Activated T-cell treated with anti-CD3 and anti-CD28 coated beads, Interleukin-2, amount 50 U/mL, for 72 hours (primary cell): ENCODE measurements at regions not wholly inside any gene's neighbourhood (a gene's known extent, or its start where the extent isn't known, plus 50 kb on each side); places are given as distances from the start of the nearest gene placed in this dataset.

Experiments used
- ATAC-seq, 2 donors: fragments of 150-1000 bp; cut with Tn5 transposase; replicated peaks in 1 of 2; 2 replicates each; pipeline ENCODE4 v1.10.0; 2021; ENCODE audit warnings: moderate library complexity in 2 of 2, mild to moderate bottlenecking in 1 of 2
- DNase-seq, 2 donors: peaks; one replicate each; pipeline ENCODE4 v3.0.0; 2021 to 2022; ENCODE audit warnings: mixed read lengths in 1 of 2
- H3K27ac Mint-ChIP-seq: one replicate; pipeline ENCODE4 v1.8.0; 2022; ENCODE audit warnings: mild to moderate bottlenecking, moderate library complexity, mixed read lengths
- H3K27me3 Mint-ChIP-seq: one replicate; pipeline ENCODE4 v1.8.0; 2022; ENCODE audit warnings: low read depth, mixed read lengths
- H3K36me3 Mint-ChIP-seq, 2 donors: one replicate each; pipeline ENCODE4 v1.8.0; 2022; ENCODE audit warnings: mixed read lengths in 2 of 2, mild to moderate bottlenecking in 1 of 2; ENCODE audit not compliant: insufficient read depth in 2 of 2
- H3K4me1 Mint-ChIP-seq: one replicate; pipeline ENCODE4 v1.8.0; 2022; ENCODE audit warnings: low read depth, mixed read lengths
- H3K4me3 Mint-ChIP-seq, 2 donors: one replicate each; pipeline ENCODE4 v1.8.0; 2022; ENCODE audit warnings: mild to moderate bottlenecking in 2 of 2, mixed read lengths in 2 of 2, moderate library complexity in 2 of 2
- H3K9me3 Mint-ChIP-seq, 2 donors: one replicate each; pipeline ENCODE4 v1.8.0; 2022; ENCODE audit warnings: mixed read lengths in 2 of 2

DNA sequence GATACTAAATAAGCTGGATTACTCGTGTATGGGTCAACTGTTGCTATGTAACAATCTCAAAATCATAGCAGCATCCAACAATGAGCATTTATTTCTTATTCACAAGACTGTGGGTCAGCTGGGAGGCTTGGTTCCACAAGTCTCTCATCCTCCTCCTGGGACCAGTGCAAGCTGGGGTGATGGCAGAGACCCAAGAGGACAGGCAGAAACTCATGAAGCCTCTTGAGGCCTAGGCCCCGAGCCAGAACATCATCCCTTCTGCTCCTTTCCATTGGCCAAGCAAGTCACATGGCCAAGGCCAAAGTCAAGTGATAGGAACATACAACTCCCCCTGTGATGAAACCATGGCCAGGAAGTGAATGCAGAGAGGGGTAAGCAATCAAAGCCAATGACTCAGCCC is 422.1 kb downstream of the BCOR start:
- Mint-ChIP-seq H3K4me1 (no peaks in the 10 kb centered on the region), H3K4me3 (no peak overlapping the region), H3K27me3 (peaks cover 27% of the 10 kb centered on the region), H3K36me3 (no peaks in the 10 kb centered on the region), H3K27ac (no peak overlapping the region), H3K9me3 (peaks cover 0 to 3% of the 10 kb centered on the region in 2 donors)
- no peak for DNase-seq
- no peak for ATAC-seq

DNA sequence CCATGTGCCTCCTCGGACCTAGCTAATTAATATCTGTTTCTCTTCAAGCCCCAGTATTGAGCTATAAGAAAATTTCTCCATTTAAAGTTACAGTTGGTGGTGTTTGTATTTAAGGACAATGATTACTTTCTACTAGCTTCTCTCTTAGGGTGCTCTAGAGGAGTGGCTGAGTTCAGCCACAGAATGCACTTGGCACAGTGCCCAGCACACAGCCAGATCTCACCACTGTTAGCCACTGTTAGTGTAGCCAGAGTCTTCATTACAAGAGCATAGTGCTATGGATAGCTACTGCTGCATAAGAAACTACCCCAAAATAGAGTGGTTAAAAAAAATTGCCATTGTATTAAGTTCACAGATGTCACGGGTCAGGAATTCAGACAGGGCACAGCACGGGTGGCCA is 421.3 kb downstream of the BCOR start:
- ATAC-seq (no peak), DNase-seq (no peak)
- Mint-ChIP-seq H3K27me3 (peaks cover 22% of the 10 kb centered on the region), H3K4me3 (no peak overlapping the region), H3K9me3 (peaks cover 0 to 3% of the 10 kb centered on the region in 2 donors), H3K27ac (no peak overlapping the region), H3K4me1 (no peaks in the 10 kb centered on the region), H3K36me3 (no peaks in the 10 kb centered on the region)

DNA sequence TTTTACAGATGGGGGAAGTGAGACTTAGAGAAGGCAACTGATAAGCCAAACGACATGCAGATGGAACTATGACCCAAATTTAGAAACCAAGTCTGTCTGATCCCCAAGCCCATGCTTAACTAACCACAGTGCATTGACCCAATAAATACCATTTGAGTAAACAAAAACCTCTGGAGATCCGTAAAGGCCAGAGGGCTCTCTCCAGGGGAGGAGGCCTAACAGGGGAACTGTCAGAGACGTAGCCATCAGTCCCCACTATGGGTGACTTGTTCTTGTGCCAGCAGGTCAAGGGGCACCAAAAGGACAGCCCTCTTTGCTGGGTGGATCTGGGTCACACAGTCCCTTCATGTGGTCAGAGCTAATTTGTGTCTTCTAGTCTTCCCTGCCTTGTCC is 420.2 kb downstream of the BCOR start:
- Mint-ChIP-seq H3K4me3 (no peak overlapping the region), H3K36me3 (no peaks in the 10 kb centered on the region), H3K9me3 (peaks cover 0 to 1% of the 10 kb centered on the region in 2 donors), H3K27me3 (peaks cover 12% of the 10 kb centered on the region), H3K27ac (no peak overlapping the region), H3K4me1 (no peaks in the 10 kb centered on the region)
- ATAC-seq (no peak), DNase-seq (no peak)

DNA sequence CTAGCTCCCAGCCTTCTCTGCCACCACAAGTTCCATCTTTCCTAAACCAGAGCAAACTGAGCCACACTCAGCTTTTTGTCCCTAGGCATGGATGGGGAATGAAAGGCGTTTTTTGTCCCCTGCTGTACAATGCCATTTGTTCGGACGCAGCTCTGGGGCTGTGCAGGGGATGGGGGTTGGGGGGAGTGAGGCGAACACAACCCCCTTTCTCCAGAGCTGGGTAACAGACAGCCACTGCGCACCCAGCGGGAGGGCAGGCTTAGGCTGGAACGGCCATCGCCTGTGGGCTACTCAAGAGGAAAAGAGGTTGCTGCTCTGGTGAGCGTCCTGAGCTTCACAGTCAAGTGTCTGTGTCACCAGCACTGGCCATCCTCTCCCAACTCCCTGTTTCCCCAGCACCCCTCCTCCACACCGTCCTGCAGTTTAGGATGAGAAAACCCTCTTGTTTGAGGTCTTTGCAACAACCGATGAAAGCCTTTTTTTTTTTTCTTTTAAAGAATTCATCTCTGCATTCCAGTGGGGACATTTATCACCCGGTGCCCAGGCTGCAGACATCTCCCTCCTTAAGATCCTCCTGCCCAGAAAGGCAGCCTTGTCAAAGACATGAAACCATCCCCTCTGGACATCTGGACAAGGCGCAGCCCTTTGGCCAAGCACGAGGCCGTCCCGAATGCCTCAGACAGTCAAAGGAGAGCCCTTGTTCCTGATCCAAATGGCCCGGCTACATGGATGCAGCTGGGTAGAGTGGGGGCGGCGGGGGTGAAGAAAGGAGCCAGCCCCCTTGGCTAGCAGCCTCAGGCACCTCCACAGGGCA is 419.6 kb downstream of the BCOR start:
- H3K27me3 Mint-ChIP-seq: peaks cover 13% of the 10 kb centered on the region
- H3K4me3 Mint-ChIP-seq: no peak overlapping the region
- DNase-seq (no peak), ATAC-seq (no peak)
- H3K4me1 Mint-ChIP-seq: no peaks in the 10 kb centered on the region
- H3K9me3 Mint-ChIP-seq: no peaks in the 10 kb centered on the region
- no peak overlapping the region for H3K27ac Mint-ChIP-seq
- H3K36me3 Mint-ChIP-seq: no peaks in the 10 kb centered on the region

DNA sequence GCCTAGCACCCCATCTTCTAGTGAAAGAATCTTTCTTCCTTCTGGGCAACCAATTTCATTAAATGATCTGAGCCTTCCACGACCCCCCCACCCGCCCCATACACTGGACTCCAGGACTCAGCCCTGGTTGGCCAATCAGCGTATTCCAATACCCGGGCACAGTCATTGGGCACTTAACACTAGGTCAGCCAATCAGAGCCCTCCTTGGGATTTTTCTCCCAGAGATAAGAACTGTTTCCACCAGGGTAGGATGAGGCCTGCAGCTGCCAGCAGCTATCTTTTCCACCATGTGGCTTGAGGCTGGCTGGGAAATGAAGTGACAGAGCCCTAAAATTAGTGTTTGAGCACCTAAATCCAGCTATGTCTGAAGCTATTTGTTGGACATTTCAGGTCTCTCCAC is 418.8 kb downstream of the BCOR start:
- Mint-ChIP-seq H3K36me3 (no peaks in the 10 kb centered on the region), H3K4me1 (no peaks in the 10 kb centered on the region), H3K27me3 (peaks cover 11% of the 10 kb centered on the region), H3K9me3 (no peaks in the 10 kb centered on the region), H3K27ac (no peak overlapping the region), H3K4me3 (no peak overlapping the region)
- ATAC-seq (no peak), DNase-seq (no peak)

DNA sequence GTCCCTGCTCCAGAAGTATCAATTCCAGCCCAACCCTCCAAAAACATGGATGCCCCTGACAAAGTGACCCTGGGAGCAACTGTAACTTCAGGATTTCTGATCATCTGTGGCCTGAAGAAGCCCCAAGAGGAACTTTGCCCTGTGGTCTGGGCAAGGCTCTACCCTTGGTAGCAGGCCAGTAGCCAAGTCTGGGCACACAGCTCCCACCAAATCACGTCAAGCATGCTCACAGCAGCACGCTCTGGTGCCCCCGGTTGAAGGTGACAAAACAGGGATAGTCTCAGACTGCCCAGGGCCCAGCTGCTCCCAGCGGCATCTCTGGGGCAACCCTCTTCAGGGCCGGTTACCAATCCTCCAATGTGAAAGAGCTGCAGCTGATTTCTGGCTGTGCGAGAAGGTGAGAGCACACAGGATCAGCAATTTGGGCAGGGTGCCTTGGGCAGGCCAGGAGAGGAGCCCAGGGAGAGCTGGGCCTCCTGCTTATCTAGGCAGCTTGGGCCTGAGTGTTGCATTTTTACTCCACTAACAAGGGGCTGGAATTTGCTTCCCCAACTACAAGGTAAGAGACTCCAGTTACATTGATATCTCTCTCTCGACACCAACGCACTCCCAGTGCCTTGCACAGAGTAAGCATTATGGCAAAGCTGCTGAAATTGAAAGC is 418.1 kb downstream of the BCOR start:
- no peak overlapping the region for H3K4me3 Mint-ChIP-seq
- no peak overlapping the region for H3K27ac Mint-ChIP-seq
- no peaks in the 10 kb centered on the region for H3K9me3 Mint-ChIP-seq
- ATAC-seq (no peak), DNase-seq (no peak)
- H3K4me1 Mint-ChIP-seq: no peaks in the 10 kb centered on the region
- peaks cover 10% of the 10 kb centered on the region for H3K27me3 Mint-ChIP-seq
- H3K36me3 Mint-ChIP-seq: no peaks in the 10 kb centered on the region

GRCh38 chrX:39681885-39682284 is 415.9 kb downstream of the BCOR start:
- no peak overlapping the region for H3K27ac Mint-ChIP-seq
- H3K36me3 Mint-ChIP-seq: no peaks in the 10 kb centered on the region
- ATAC-seq (no peak), DNase-seq (no peak)
- H3K9me3 Mint-ChIP-seq: no peaks in the 10 kb centered on the region
- no peaks in the 10 kb centered on the region for H3K4me1 Mint-ChIP-seq
- H3K4me3 Mint-ChIP-seq: no peak overlapping the region
- peaks cover 32% of the 10 kb centered on the region for H3K27me3 Mint-ChIP-seq

DNA sequence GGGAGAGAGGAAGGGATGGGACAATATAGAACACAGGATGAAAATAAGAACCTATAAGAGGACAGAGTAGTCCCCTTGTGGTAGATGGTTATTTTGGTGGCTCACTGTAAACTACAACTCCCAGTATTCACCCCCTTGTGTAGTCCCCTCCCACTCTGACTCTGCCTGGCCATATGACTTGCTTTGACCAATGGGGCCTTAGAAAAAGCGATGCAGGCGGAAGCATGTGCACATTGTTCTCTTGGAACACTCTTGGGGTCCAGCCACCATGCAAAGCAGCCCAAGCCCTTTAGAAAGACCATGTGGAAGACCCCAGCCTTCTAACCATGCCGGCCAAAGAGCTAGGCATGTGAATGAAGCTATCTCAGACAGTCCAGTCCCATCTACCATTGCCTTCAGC is 415.0 kb downstream of the BCOR start:
- no peak for DNase-seq
- H3K9me3 Mint-ChIP-seq: no peaks in the 10 kb centered on the region
- ATAC-seq: no peak
- no peak overlapping the region for H3K27ac Mint-ChIP-seq
- no peaks in the 10 kb centered on the region for H3K4me1 Mint-ChIP-seq
- H3K36me3 Mint-ChIP-seq: no peaks in the 10 kb centered on the region
- H3K27me3 Mint-ChIP-seq: peaks cover 33% of the 10 kb centered on the region
- no peak overlapping the region for H3K4me3 Mint-ChIP-seq

DNA sequence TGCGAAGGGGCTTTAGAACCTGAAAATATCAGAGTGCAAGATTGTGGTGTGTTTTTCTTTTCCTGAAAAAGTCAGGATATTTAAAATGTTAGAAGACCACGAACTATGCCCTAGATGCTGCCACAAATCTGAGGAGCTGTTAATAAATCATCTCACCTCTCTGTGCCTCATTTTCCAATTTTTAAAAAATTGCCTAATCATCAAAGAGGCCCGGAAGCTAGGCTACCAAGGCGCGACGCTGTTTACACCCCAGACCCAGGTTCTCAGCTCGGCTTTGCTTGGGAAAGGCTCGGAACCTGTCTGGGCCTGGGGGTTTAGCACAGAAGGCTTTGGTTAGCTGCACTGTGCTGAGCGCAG is 409.6 kb downstream of the BCOR start:
- H3K27me3 Mint-ChIP-seq: peaks cover 59% of the 10 kb centered on the region
- DNase-seq (no peak), ATAC-seq (no peak)
- H3K4me1 Mint-ChIP-seq: no peaks in the 10 kb centered on the region
- H3K36me3 Mint-ChIP-seq: no peaks in the 10 kb centered on the region
- no peak overlapping the region for H3K27ac Mint-ChIP-seq
- H3K4me3 Mint-ChIP-seq: peak overlapping the region; percentile 32 to 54
- H3K9me3 Mint-ChIP-seq: no peaks in the 10 kb centered on the region

DNA sequence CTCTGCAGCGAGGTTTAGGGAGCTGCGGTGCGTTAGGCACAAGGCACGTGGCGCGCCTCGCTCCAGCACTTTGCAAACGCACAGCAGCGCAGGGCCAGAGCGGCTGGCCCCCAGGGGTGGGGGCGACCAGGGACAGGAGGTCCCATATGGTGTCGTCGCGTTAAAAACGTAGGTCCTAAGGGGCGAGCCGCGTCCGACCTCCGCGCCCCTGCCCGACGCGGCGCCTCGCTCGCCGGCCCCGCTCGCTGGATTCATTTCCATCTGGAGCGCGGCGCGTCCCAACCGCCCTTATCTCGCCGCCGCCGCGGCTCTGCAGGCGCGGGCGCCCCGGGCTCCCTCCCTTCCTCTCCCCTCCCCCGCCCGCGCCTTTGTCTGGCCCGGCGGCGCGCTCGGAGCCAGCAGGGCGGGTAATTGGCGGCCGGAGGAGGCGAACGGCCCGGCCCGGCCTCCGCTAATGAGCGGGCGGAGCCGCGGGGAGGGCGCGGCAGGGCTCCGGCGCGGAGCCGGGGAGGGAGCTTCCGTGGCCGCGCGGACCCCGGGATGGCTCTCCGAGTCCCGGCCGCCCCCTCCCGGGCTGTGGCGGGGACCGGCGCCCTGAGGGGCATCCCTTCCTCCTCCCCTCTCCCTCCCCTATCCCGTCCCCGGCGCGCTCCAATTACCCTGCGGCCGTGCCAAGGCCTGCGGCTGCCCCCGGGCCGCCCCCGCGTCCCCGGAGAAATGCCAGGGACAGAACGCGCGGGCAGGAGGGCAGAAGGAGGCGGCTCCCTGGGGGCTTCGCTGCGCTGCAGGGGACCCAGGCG is 409.0 kb downstream of the BCOR start:
- ATAC-seq (peak; percentile 58 to 69), DNase-seq (peak; percentile 14 to 27)
- Mint-ChIP-seq H3K9me3 (no peaks in the 10 kb centered on the region), H3K27ac (no peak overlapping the region), H3K4me1 (no peaks in the 10 kb centered on the region), H3K27me3 (peaks cover 59% of the 10 kb centered on the region), H3K36me3 (no peaks in the 10 kb centered on the region), H3K4me3 (peak overlapping the region in 1 of 2 donors; percentile 54)

DNA sequence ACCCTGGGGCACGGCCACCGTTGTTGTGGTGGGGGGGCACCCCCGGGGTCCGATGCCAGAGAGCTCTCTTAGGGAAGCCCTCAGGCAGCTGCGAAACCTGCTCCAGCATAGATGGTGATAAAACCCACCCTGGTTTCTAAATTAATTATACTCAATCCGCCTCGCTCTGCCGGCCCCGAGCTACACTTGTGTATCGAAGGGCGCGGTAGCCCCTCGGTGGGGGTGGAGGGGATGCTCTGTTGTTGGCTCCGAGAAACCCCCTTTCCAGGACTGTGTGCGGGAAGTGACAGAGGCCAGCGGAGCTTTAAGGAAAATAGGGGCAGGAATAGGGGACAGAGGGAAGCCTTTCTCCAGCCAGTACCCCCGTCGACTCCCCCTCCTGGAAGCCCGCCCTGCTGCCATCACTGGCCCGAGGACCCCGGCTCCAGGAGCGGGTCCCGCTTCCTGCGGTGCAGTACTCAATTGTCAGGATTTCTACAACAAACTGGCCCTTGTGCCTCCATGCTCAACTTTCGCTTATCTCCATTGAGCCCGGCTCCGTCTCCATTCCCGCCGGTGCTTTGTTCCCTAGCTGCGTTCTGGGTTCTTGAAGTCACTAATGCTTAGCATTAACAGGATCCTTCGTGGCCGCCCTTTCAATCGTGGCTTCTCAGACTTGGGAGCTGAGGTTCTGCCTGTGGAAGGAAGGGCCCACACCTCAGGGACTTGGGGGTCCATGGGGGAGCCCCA is 408.2 kb downstream of the BCOR start:
- no peak for DNase-seq
- no peaks in the 10 kb centered on the region for H3K36me3 Mint-ChIP-seq
- H3K4me1 Mint-ChIP-seq: no peaks in the 10 kb centered on the region
- no peaks in the 10 kb centered on the region for H3K9me3 Mint-ChIP-seq
- H3K4me3 Mint-ChIP-seq: no peak overlapping the region
- no peak overlapping the region for H3K27ac Mint-ChIP-seq
- peak in 1 of 2 donors; percentile 18 for ATAC-seq
- peaks cover 66% of the 10 kb centered on the region for H3K27me3 Mint-ChIP-seq

DNA sequence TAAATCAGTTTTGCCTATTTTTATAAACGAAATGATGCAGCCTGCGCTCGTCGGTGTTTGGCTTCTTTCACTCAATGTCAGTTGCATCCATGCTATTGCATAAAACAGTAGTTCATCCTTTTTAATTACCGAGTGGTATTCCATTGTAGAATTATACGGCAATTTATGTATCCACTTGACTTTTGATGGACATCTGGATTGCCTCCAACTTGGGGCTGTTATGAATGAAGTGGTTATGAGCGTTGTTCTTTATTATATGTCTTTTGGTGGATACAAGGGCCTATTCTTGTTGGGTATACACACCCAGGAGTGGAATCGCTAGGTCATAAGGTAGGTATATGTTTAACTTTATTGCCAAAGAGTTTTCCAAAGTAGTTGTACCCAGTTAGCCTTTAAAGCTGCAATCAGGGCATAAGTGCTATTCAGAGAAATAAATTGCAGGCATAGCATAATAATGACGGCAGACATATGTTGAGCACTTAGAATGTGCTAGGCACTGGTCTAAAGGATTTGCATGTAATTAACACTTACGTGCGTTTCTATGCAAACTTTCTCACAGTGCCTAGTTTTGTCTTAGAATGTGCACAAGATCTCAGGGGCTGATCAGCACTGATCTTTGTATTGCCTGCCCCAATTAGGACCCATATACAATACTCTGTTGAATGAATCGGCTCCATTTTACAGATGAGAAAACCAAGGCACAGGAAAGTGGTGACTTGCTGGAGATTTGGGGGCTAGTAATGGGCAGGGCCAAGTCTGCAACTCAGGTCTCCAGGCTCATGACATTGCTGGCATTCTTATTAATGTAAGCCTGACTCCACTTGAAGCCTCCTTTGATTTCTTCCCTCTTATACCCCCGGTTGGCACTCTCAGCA is 407.0 kb downstream of the BCOR start:
- no peak for DNase-seq
- H3K36me3 Mint-ChIP-seq: no peaks in the 10 kb centered on the region
- H3K27me3 Mint-ChIP-seq: peaks cover 63% of the 10 kb centered on the region
- H3K4me1 Mint-ChIP-seq: no peaks in the 10 kb centered on the region
- H3K9me3 Mint-ChIP-seq: peaks cover 0 to 3% of the 10 kb centered on the region in 2 donors
- no peak overlapping the region for H3K27ac Mint-ChIP-seq
- H3K4me3 Mint-ChIP-seq: no peak overlapping the region
- no peak for ATAC-seq
